ENCODE measurements at regions not wholly inside any gene's neighbourhood (a gene's known extent, or its start where the extent isn't known, plus 50 kb on each side); places are given as distances from the start of the nearest gene placed in this dataset.

GRCh38 chr2:71860381-71860926, 287.2 kb downstream of the CYP26B1 start:
- H3K27ac ChIP-seq, result no peak overlapping the region
- no peak for TF ChIP-seq ZFX (IDR thresholded peaks at IDR 0.05; ENCODE audit: borderline replicate concordance)

GRCh38 chr2:71859211-71859847, 288.3 kb downstream of the CYP26B1 start:
- TF ChIP-seq, protein P1, sequence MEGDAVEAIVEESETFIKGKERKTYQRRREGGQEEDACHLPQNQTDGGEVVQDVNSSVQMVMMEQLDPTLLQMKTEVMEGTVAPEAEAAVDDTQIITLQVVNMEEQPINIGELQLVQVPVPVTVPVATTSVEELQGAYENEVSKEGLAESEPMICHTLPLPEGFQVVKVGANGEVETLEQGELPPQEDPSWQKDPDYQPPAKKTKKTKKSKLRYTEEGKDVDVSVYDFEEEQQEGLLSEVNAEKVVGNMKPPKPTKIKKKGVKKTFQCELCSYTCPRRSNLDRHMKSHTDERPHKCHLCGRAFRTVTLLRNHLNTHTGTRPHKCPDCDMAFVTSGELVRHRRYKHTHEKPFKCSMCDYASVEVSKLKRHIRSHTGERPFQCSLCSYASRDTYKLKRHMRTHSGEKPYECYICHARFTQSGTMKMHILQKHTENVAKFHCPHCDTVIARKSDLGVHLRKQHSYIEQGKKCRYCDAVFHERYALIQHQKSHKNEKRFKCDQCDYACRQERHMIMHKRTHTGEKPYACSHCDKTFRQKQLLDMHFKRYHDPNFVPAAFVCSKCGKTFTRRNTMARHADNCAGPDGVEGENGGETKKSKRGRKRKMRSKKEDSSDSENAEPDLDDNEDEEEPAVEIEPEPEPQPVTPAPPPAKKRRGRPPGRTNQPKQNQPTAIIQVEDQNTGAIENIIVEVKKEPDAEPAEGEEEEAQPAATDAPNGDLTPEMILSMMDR (IDR thresholded peaks at IDR 0.05), result no peak
- TF ChIP-seq ZFX (IDR thresholded peaks at IDR 0.05; ENCODE audit: borderline replicate concordance), result no peak
- H3K27ac ChIP-seq, result no peak overlapping the region

DNA sequence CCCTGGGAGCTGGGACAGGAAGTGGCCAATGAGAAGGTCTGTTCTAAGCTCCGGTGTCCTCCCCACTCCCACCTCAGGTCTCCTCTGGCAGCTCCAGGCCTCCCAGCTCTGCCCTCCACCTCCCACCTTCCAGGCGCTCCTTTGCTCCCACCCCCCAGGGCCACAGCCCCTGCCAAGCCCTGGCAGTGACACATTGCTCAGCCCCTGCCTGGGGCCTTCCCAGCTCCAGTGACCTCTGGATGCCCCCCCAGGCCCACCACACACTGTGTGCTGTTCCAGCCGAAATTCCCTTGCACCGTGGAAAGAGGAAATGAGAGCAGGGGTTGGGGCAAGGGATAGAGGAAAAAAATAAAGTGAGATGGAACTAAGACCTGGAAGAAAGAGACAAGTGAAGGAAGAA, 289.6 kb downstream of the CYP26B1 start:
- H3K27ac ChIP-seq, result no peak overlapping the region
- TF ChIP-seq, protein P1 (IDR thresholded peaks at IDR 0.05), result no peak
- TF ChIP-seq ZFX (IDR thresholded peaks at IDR 0.05; ENCODE audit: borderline replicate concordance), result no peak

DNA sequence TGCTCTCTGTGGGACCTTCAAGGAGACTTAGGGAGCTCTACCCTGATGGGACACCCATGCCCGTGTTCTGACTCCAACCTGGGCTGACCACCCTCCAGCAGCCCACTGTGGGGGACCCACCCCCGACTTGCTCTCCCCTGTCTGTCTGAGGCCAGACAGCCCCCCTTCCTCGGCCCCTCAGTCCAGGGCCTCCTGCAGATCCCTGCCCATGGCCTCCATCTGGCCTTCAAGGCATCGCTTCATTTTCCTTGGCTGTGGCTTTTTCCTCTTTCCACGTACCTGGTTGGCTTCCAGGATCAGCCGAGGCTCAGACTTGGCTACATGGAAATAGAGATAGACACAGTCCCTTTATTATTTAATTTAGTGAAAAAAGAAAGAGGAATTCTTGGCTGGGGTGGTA, 290.0 kb downstream of the CYP26B1 start:
- no peak overlapping the region for H3K27ac ChIP-seq
- no peak for TF ChIP-seq ZFX (IDR thresholded peaks at IDR 0.05; ENCODE audit: borderline replicate concordance)
- TF ChIP-seq, protein P1 (IDR thresholded peaks at IDR 0.05), result no peak

GRCh38 chr2:71856773-71857525, 290.7 kb downstream of the CYP26B1 start:
- no peak overlapping the region for H3K27ac ChIP-seq
- TF ChIP-seq ZFX (IDR thresholded peaks at IDR 0.05; ENCODE audit: borderline replicate concordance), result no peak

- no peak for TF ChIP-seq ZFX (IDR thresholded peaks at IDR 0.05; ENCODE audit: borderline replicate concordance)
- TF ChIP-seq, protein P1 (IDR thresholded peaks at IDR 0.05), result no peak
- no peak overlapping the region for H3K27ac ChIP-seq
These were observed 293.8 kb downstream of the CYP26B1 start for GRCh38 chr2:71853858-71854257.

GRCh38 chr2:71852141-71852711, 295.4 kb downstream of the CYP26B1 start:
- H3K27ac ChIP-seq, result no peak overlapping the region
- TF ChIP-seq ZFX (IDR thresholded peaks at IDR 0.05; ENCODE audit: borderline replicate concordance), result no peak
- TF ChIP-seq, protein P1 (IDR thresholded peaks at IDR 0.05), result no peak
